Osteoblast (primary cell): ENCODE measurements at regions not wholly inside any gene's neighbourhood (a gene's known extent, or its start where the extent isn't known, plus 50 kb on each side); places are given as distances from the start of the nearest gene placed in this dataset.

ENCODE experiments used
- DNase-seq: peaks from one replicate; pipeline ENCODE4 v3.0.0; 2011; ENCODE audit warnings: low spot score, mixed read lengths; ENCODE audit not compliant: insufficient read length; ENCODE audit errors: missing footprints
- H2AFZ ChIP-seq: 2 replicates; pipeline ENCODE4 v1.6.0; 2011; ENCODE audit warnings: mild to moderate bottlenecking, low read length
- H3K27ac ChIP-seq: 2 replicates; pipeline ENCODE4 v1.5.1; 2011; ENCODE audit warnings: mild to moderate bottlenecking, low read depth, low read length, moderate library complexity
- H3K27me3 ChIP-seq: 2 replicates; pipeline ENCODE4 v1.6.0; 2012; ENCODE audit warnings: mild to moderate bottlenecking, control low read depth, inconsistent platforms, low read length, moderate library complexity; ENCODE audit not compliant: insufficient read depth
- H3K36me3 ChIP-seq: 2 replicates; pipeline ENCODE4 v1.5.1; 2011; ENCODE audit warnings: mild to moderate bottlenecking, low read length, control low read depth, moderate library complexity; ENCODE audit not compliant: insufficient read depth
- H3K4me1 ChIP-seq: 2 replicates; pipeline ENCODE4 v1.5.1; 2011; ENCODE audit warnings: mild to moderate bottlenecking, low read length, control low read depth, moderate library complexity; ENCODE audit not compliant: insufficient read depth
- H3K4me2 ChIP-seq: 2 replicates; pipeline ENCODE4 v1.6.0; 2011; ENCODE audit warnings: mild to moderate bottlenecking, low read length; ENCODE audit not compliant: insufficient read depth
- H3K4me3 ChIP-seq: fragments of 200-600 bp; sonication (generic); 3 replicates; pipeline ENCODE4 v1.5.1; 2012; ENCODE audit warnings: mild to moderate bottlenecking, low read length, inconsistent platforms; ENCODE audit not compliant: insufficient read depth
- H3K79me2 ChIP-seq: 2 replicates; pipeline ENCODE4 v1.6.0; 2012; ENCODE audit warnings: mild to moderate bottlenecking, low read length, control low read depth, inconsistent platforms; ENCODE audit not compliant: insufficient read depth
- H3K9me3 ChIP-seq: 2 replicates; pipeline ENCODE4 v1.5.1; 2011; ENCODE audit warnings: low read depth, low read length, control low read depth
- H4K20me1 ChIP-seq: 2 replicates; pipeline ENCODE4 v1.6.0; 2012; ENCODE audit warnings: mild to moderate bottlenecking, low read length, control low read depth; ENCODE audit not compliant: insufficient read depth
- CTCF ChIP-seq: IDR thresholded peaks from 2 replicates; pipeline ENCODE4 v1.5.1; 2011; ENCODE audit warnings: mild to moderate bottlenecking, low read depth, low read length, moderate library complexity; ENCODE audit errors: extremely low read depth

- H4K20me1 ChIP-seq: no peaks in the 10 kb centered on the region
- H3K4me1 ChIP-seq: no peaks in the 10 kb centered on the region
- no peak overlapping the region for H2AFZ ChIP-seq
- TF ChIP-seq CTCF: no peak
- no peak for DNase-seq
- no peak overlapping the region for H3K4me2 ChIP-seq
- H3K9me3 ChIP-seq: no peaks in the 10 kb centered on the region
- no peaks in the 10 kb centered on the region for H3K79me2 ChIP-seq
- H3K4me3 ChIP-seq: no peak overlapping the region
- peaks cover 7% of the 10 kb centered on the region for H3K27me3 ChIP-seq
- no peak overlapping the region for H3K27ac ChIP-seq
- no peaks in the 10 kb centered on the region for H3K36me3 ChIP-seq
Observed at GRCh38 chr9:18056269-18056992, 417.5 kb upstream of the ADAMTSL1 start.

GRCh38 chr9:18056993-18057369 is 417.0 kb upstream of the ADAMTSL1 start:
- no peak for TF ChIP-seq CTCF
- no peak overlapping the region for H2AFZ ChIP-seq
- no peak overlapping the region for H3K4me2 ChIP-seq
- no peaks in the 10 kb centered on the region for H3K4me1 ChIP-seq
- H4K20me1 ChIP-seq: no peaks in the 10 kb centered on the region
- no peaks in the 10 kb centered on the region for H3K9me3 ChIP-seq
- no peak overlapping the region for H3K4me3 ChIP-seq
- H3K27me3 ChIP-seq: peaks cover 7% of the 10 kb centered on the region
- H3K79me2 ChIP-seq: no peaks in the 10 kb centered on the region
- no peaks in the 10 kb centered on the region for H3K36me3 ChIP-seq
- H3K27ac ChIP-seq: no peak overlapping the region
- DNase-seq: no peak

GRCh38 chr9:18058564-18059442 is 415.1 kb upstream of the ADAMTSL1 start:
- Histone ChIP-seq H3K79me2 (no peaks in the 10 kb centered on the region), H3K4me2 (no peak overlapping the region), H3K27ac (no peak overlapping the region), H3K9me3 (no peaks in the 10 kb centered on the region), H4K20me1 (no peaks in the 10 kb centered on the region), H3K27me3 (peaks cover 7% of the 10 kb centered on the region), H2AFZ (no peak overlapping the region), H3K36me3 (no peaks in the 10 kb centered on the region), H3K4me3 (no peak overlapping the region), H3K4me1 (no peaks in the 10 kb centered on the region)
- no peak for DNase-seq
- no peak for TF ChIP-seq CTCF

- Histone ChIP-seq H4K20me1 (no peaks in the 10 kb centered on the region), H2AFZ (no peak overlapping the region), H3K27me3 (peaks cover 7% of the 10 kb centered on the region), H3K36me3 (no peaks in the 10 kb centered on the region), H3K4me3 (no peak overlapping the region), H3K79me2 (no peaks in the 10 kb centered on the region), H3K27ac (no peak overlapping the region), H3K9me3 (no peaks in the 10 kb centered on the region), H3K4me2 (no peak overlapping the region), H3K4me1 (no peaks in the 10 kb centered on the region)
- no peak for DNase-seq
- no peak for TF ChIP-seq CTCF
Observed at GRCh38 chr9:18059447-18059846, 414.5 kb upstream of the ADAMTSL1 start.
